HepG2 (cell line): ENCODE measurements at regions not wholly inside any gene's neighbourhood (a gene's known extent, or its start where the extent isn't known, plus 50 kb on each side); places are given as distances from the start of the nearest gene placed in this dataset.

ENCODE experiments used
- ATAC-seq: fragments of 200-7000 bp; cut with Tn5 transposase; 3 replicates; pipeline ENCODE4 v1.9.1; 2020; ENCODE audit warnings: mild to moderate bottlenecking, moderate library complexity
- BruUV-seq: library from RNA; stranded (reverse); fragments of 400-500 nt; replicated peaks from 2 replicates; lab custom pipeline; 2021; lab: Mats Ljungman, UMichigan
- CTCF ChIA-PET: fragments of 300-600 bp; formaldehyde crosslinking; extraction: SDS; loops from one replicate; lab custom pipeline; 2021; ENCODE audit warnings: low total read pairs, inconsistent platforms, low intra/inter-chr PET ratio; lab: Yijun Ruan, JAX
- POLR2A ChIA-PET: fragments of 350-600 bp; sonication (Branson Sonifier 250); formaldehyde crosslinking; loops from one replicate; lab custom pipeline; 2020; ENCODE audit warnings: antibody characterized with exemption, inconsistent platforms; lab: Yijun Ruan, JAX
- DNase-seq: peaks from one replicate; pipeline ENCODE4 v3.0.0-alpha.2; 2015; ENCODE audit warnings: low spot score
- FAIRE-seq: peaks from 3 replicates; lab custom pipeline; 2011; peaks lifted over from hg19 to GRCh38; lab: Jason Lieb, UNC
- H2AFZ ChIP-seq: one replicate; pipeline ENCODE4 v1.6.1; 2011; ENCODE audit warnings: low read length, inconsistent platforms
- H3K27ac ChIP-seq: fragments of 300-600 bp; 3 replicates; pipeline ENCODE4 v1.8.0; 2011; ENCODE audit warnings: mixed run types, mild to moderate bottlenecking, mixed read lengths, low read length, inconsistent platforms; ENCODE audit not compliant: insufficient read depth; ENCODE audit errors: extremely low read length
- H3K27me3 ChIP-seq, 2 experiments: fragments of 200-600 bp in 1 of 2; 2 replicates in 1 of 2; 3 replicates in 1 of 2; pipeline versions ENCODE4 v1.6.0 to v1.8.0; 2011; ENCODE audit warnings: low read length in 2 of 2, mild to moderate bottlenecking in 2 of 2, moderate library complexity in 2 of 2, inconsistent platforms in 1 of 2; ENCODE audit not compliant: insufficient read depth in 2 of 2, control insufficient read depth in 1 of 2
- H3K36me3 ChIP-seq, 2 experiments: fragments of 200-600 bp in 1 of 2; replicated peaks in 1 of 2; 2 replicates in 1 of 2; 3 replicates in 1 of 2; pipeline versions ENCODE4 v1.5.1 to v1.8.0; 2011; ENCODE audit warnings: low read length in 2 of 2, inconsistent platforms in 1 of 2; ENCODE audit not compliant: insufficient read depth in 2 of 2, control insufficient read depth in 1 of 2
- H3K4me1 ChIP-seq: 2 replicates; pipeline ENCODE4 v1.5.1; 2012; ENCODE audit warnings: low read length, inconsistent platforms; ENCODE audit not compliant: insufficient read depth
- H3K4me2 ChIP-seq: 2 replicates; pipeline ENCODE4 v1.6.0; 2011; ENCODE audit warnings: low read depth, low read length, inconsistent platforms
- H3K4me3 ChIP-seq, 3 experiments: fragments of 200-600 bp in 1 of 3; sonication (generic), shearing (Covaris generic) in 1 of 3; replicated peaks in 1 of 3; 2 replicates each; pipeline ENCODE4 v1.5.1; 2011 to 2016; ENCODE audit warnings: low read length in 3 of 3, inconsistent platforms in 2 of 3, low read depth in 2 of 3, mild to moderate bottlenecking in 2 of 3, control low read depth in 1 of 3, mixed read lengths in 1 of 3; ENCODE audit not compliant: insufficient read depth in 1 of 3
- H3K79me2 ChIP-seq: one replicate; pipeline ENCODE4 v1.6.1; 2011; ENCODE audit warnings: low read length, inconsistent platforms; ENCODE audit not compliant: insufficient read depth
- H3K9ac ChIP-seq: 2 replicates; pipeline ENCODE4 v1.6.0; 2011; ENCODE audit warnings: mild to moderate bottlenecking, low read depth, low read length, inconsistent platforms; ENCODE audit not compliant: insufficient read depth
- H3K9me3 ChIP-seq: 2 replicates; pipeline ENCODE4 v1.5.1; 2012; ENCODE audit warnings: mild to moderate bottlenecking, low read length
- H4K20me1 ChIP-seq: 2 replicates; pipeline ENCODE4 v1.6.0; 2011; ENCODE audit warnings: inconsistent platforms, mild to moderate bottlenecking, low read length, moderate library complexity; ENCODE audit not compliant: insufficient read depth
- PCBP1 ChIP-seq: fragments of 200-400 bp; formaldehyde crosslinking; IDR thresholded peaks from 2 replicates; pipeline ENCODE4 v1.6.1; 2017; ENCODE audit warnings: mild to moderate bottlenecking, low read depth, low read length, borderline replicate concordance
- TBX3 ChIP-seq: fragments of 450-650 bp; IDR thresholded peaks from 2 replicates; pipeline ENCODE4 v1.6.1; 2017; ENCODE audit warnings: antibody characterized with exemption, mild to moderate bottlenecking, inconsistent platforms, borderline replicate concordance
- TP53 ChIP-seq: sonication (generic); formaldehyde crosslinking; conservative IDR thresholded peaks from 2 replicates; pipeline ENCODE4 v1.4.0; 2020; ENCODE audit warnings: missing genetic modification reagents
- ZNF777 ChIP-seq: sonication (generic); formaldehyde crosslinking; IDR thresholded peaks from 2 replicates; pipeline ENCODE4 v1.4.0; 2020; ENCODE audit warnings: missing genetic modification reagents
- whole genome bisulfite sequencing: methylation state at CpG from one replicate; pipeline ENCODE4 v1.1.6; 2017; ENCODE audit warnings: low lambda C conversion rate; 5-methylcytosine and 5-hydroxymethylcytosine counted together
- in situ Hi-C: cut with HindIII; loops from 2 replicates; pipeline ENCODE4 v1.10.0; 2017; ENCODE audit warnings: low pct_unique_long_range_greater_than_20kb; ENCODE audit not compliant: extremely low pct_ligation_motif_present
- intact Hi-C: fragments of 100-400 bp; cut with micrococcal nuclease; formaldehyde crosslinking; loops from one replicate; pipeline ENCODE4 v1.10.0; 2022; ENCODE audit not compliant: unreplicated experiment
- TF ChIP-seq, protein P1 (sequence below): sonication (generic); formaldehyde crosslinking; IDR thresholded peaks from 2 replicates; pipeline ENCODE4 v1.5.1; 2020; ENCODE audit warnings: missing genetic modification reagents, mild to moderate bottlenecking, borderline replicate concordance
- TF ChIP-seq, protein P2 (sequence below): sonication (generic); formaldehyde crosslinking; IDR thresholded peaks from 2 replicates; pipeline ENCODE4 v1.4.0; 2020; ENCODE audit warnings: mild to moderate bottlenecking, low read depth, missing genetic modification reagents
- TF ChIP-seq, protein P3 (sequence below): sonication (generic); formaldehyde crosslinking; IDR thresholded peaks from 2 replicates; pipeline ENCODE4 v1.4.0; 2020; ENCODE audit warnings: missing genetic modification reagents, borderline replicate concordance
- TF ChIP-seq, protein P4 (sequence below): sonication (generic); formaldehyde crosslinking; conservative IDR thresholded peaks from 2 replicates; pipeline ENCODE4 v1.5.0; 2020; ENCODE audit warnings: missing genetic modification reagents
- TF ChIP-seq, protein P5 (sequence below): fragments of 450-650 bp; IDR thresholded peaks from 2 replicates; pipeline ENCODE4 v1.6.1; 2016

DNA sequence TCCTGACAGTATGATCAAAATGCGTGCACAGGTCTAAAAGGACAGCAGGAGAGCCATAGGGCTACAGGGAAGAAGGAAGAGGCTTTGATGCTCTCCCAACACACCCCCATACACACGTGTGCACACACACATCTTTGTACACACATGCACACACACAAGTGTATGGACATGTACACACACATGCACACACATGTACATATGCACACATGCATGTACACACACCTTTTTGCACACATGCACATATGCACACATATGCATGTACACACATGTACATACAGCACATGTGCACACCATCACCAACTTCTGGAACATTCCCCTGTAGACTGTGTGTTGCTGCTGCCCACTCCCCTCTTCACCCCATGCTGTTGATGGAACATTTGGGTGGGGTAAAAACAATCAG is 255.6 kb upstream of the CTBP2 start:
- Histone ChIP-seq H4K20me1 (no peaks in the 10 kb centered on the region), H3K9me3 (no peaks in the 10 kb centered on the region), H3K4me1 (no peaks in the 10 kb centered on the region), H3K36me3 (no peaks in the 10 kb centered on the region), H2AFZ (no peak overlapping the region), H3K27ac (no peak overlapping the region), H3K4me3 (no peak overlapping the region), H3K4me2 (no peak overlapping the region), H3K27me3 (peaks cover 3 to 19% of the 10 kb centered on the region in 2 experiments; a peak in 2 of 5 replicates), H3K9ac (no peak overlapping the region), H3K79me2 (no peaks in the 10 kb centered on the region)
- TF ChIP-seq, protein P1, sequence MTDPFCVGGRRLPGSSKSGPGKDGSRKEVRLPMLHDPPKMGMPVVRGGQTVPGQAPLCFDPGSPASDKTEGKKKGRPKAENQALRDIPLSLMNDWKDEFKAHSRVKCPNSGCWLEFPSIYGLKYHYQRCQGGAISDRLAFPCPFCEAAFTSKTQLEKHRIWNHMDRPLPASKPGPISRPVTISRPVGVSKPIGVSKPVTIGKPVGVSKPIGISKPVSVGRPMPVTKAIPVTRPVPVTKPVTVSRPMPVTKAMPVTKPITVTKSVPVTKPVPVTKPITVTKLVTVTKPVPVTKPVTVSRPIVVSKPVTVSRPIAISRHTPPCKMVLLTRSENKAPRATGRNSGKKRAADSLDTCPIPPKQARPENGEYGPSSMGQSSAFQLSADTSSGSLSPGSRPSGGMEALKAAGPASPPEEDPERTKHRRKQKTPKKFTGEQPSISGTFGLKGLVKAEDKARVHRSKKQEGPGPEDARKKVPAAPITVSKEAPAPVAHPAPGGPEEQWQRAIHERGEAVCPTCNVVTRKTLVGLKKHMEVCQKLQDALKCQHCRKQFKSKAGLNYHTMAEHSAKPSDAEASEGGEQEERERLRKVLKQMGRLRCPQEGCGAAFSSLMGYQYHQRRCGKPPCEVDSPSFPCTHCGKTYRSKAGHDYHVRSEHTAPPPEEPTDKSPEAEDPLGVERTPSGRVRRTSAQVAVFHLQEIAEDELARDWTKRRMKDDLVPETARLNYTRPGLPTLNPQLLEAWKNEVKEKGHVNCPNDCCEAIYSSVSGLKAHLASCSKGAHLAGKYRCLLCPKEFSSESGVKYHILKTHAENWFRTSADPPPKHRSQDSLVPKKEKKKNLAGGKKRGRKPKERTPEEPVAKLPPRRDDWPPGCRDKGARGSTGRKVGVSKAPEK (CRISPR knock-in tag) = no peak
- no peak for TF ChIP-seq ZNF777
- TF ChIP-seq, protein P2, sequence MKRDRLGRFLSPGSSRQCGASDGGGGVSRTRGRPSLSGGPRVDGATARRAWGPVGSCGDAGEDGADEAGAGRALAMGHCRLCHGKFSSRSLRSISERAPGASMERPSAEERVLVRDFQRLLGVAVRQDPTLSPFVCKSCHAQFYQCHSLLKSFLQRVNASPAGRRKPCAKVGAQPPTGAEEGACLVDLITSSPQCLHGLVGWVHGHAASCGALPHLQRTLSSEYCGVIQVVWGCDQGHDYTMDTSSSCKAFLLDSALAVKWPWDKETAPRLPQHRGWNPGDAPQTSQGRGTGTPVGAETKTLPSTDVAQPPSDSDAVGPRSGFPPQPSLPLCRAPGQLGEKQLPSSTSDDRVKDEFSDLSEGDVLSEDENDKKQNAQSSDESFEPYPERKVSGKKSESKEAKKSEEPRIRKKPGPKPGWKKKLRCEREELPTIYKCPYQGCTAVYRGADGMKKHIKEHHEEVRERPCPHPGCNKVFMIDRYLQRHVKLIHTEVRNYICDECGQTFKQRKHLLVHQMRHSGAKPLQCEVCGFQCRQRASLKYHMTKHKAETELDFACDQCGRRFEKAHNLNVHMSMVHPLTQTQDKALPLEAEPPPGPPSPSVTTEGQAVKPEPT (CRISPR knock-in tag) = no peak
- no peak for TF ChIP-seq TP53 (CRISPR knock-in tag)
- TF ChIP-seq, protein P3, sequence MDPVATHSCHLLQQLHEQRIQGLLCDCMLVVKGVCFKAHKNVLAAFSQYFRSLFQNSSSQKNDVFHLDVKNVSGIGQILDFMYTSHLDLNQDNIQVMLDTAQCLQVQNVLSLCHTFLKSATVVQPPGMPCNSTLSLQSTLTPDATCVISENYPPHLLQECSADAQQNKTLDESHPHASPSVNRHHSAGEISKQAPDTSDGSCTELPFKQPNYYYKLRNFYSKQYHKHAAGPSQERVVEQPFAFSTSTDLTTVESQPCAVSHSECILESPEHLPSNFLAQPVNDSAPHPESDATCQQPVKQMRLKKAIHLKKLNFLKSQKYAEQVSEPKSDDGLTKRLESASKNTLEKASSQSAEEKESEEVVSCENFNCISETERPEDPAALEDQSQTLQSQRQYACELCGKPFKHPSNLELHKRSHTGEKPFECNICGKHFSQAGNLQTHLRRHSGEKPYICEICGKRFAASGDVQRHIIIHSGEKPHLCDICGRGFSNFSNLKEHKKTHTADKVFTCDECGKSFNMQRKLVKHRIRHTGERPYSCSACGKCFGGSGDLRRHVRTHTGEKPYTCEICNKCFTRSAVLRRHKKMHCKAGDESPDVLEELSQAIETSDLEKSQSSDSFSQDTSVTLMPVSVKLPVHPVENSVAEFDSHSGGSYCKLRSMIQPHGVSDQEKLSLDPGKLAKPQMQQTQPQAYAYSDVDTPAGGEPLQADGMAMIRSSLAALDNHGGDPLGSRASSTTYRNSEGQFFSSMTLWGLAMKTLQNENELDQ (CRISPR knock-in tag) = no peak
- TF ChIP-seq, protein P4, sequence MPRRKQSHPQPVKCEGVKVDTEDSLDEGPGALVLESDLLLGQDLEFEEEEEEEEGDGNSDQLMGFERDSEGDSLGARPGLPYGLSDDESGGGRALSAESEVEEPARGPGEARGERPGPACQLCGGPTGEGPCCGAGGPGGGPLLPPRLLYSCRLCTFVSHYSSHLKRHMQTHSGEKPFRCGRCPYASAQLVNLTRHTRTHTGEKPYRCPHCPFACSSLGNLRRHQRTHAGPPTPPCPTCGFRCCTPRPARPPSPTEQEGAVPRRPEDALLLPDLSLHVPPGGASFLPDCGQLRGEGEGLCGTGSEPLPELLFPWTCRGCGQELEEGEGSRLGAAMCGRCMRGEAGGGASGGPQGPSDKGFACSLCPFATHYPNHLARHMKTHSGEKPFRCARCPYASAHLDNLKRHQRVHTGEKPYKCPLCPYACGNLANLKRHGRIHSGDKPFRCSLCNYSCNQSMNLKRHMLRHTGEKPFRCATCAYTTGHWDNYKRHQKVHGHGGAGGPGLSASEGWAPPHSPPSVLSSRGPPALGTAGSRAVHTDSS (CRISPR knock-in tag) = no peak
- TF ChIP-seq TBX3 = no peak
- TF ChIP-seq PCBP1 = no peak
- TF ChIP-seq, protein P5, sequence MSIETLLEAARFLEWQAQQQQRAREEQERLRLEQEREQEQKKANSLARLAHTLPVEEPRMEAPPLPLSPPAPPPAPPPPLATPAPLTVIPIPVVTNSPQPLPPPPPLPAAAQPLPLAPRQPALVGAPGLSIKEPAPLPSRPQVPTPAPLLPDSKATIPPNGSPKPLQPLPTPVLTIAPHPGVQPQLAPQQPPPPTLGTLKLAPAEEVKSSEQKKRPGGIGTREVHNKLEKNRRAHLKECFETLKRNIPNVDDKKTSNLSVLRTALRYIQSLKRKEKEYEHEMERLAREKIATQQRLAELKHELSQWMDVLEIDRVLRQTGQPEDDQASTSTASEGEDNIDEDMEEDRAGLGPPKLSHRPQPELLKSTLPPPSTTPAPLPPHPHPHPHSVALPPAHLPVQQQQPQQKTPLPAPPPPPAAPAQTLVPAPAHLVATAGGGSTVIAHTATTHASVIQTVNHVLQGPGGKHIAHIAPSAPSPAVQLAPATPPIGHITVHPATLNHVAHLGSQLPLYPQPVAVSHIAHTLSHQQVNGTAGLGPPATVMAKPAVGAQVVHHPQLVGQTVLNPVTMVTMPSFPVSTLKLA = peak; percentile 88
- no TSS peak for BruUV-seq
- 3% methylated on average over 2 of the region's 2 CpGs for WGBS
- no peak for FAIRE-seq
- ChIA-PET POLR2A (no interaction called here), CTCF (no interaction called here)
- DNase-seq = no peak
- intact Hi-C loops (no loop called here), in situ Hi-C loops (no loop called here)
- no peak for ATAC-seq
